GM19099 (cell line): ENCODE measurements at regions not wholly inside any gene's neighbourhood (a gene's known extent, or its start where the extent isn't known, plus 50 kb on each side); places are given as distances from the start of the nearest gene placed in this dataset.

Source experiments
- POLR2A ChIP-seq: IDR thresholded peaks from 3 replicates; pipeline ENCODE4 v1.6.1; 2011; ENCODE audit warnings: low read depth; ENCODE audit not compliant: insufficient read length; ENCODE audit errors: extremely low read depth

- TF ChIP-seq POLR2A, result no peak
Measured at GRCh38 chr10:108424656-108425055, 1260.2 kb upstream of the SORCS1 start.

- no peak for TF ChIP-seq POLR2A
Measured at GRCh38 chr10:108422286-108422685, 1257.8 kb upstream of the SORCS1 start.

GRCh38 chr10:108421266-108421665 lies 1256.8 kb upstream of the SORCS1 start:
- TF ChIP-seq POLR2A, result no peak

DNA sequence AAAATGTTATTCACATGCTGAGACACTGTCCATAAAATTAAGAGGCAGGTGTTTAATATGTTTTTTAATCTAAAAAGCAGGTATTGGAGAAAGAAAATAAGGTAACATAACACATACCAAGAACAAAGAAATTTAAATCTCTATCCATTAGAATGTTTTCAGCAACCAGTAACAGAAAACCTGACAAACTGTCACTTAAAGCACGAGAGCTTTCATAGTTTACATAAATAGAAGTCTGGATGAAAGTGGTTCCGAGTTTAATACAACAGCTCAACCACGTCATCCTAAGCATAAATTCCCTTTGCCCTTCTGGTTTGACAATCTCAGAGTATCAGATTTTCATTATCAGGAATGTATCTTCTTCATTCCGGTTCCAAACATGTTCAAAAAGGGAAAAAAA lies 1249.4 kb upstream of the SORCS1 start:
- TF ChIP-seq POLR2A, result no peak

DNA sequence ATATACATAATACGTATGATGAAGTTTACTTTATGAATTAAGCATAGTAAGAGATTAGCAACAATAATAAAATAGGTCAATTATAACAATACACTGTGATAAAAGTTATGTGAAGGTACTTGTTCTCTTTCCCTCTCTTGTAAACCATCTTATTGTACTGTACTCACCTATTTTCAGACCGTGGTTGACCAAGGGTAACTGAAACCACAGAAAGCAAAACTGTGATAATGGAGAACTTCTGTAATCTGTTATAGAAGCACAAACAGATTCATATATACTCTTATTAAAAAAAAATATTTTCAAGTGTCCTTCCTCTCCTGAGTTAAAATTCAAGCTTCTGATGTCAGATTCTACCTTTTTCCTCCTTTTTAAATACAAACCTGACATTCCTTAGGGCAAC lies 1247.8 kb upstream of the SORCS1 start:
- TF ChIP-seq POLR2A, result no peak

DNA sequence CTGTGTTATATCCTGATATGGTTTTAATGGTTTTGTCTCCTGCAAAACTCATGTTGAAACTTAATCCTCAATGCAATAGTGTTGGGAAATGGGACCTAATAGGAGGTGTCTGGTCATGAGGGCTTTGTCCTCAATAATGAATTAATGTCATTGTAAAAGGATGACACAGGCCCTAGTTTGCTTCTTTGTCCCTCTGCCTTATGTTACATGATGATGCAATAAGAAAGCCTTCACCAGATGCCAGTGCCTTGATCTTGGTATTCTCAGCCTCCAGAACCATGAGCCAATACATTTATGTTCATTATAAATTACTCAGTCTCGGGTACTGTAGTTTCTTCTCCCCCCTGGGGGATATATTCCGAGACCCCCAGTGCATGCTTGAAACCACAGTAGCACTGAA lies 1247.4 kb upstream of the SORCS1 start:
- no peak for TF ChIP-seq POLR2A

- no peak for TF ChIP-seq POLR2A
Measured at GRCh38 chr10:108411206-108411605, 1246.7 kb upstream of the SORCS1 start.

- TF ChIP-seq POLR2A, result no peak
Measured at GRCh38 chr10:108410236-108410635, 1245.7 kb upstream of the SORCS1 start.

DNA sequence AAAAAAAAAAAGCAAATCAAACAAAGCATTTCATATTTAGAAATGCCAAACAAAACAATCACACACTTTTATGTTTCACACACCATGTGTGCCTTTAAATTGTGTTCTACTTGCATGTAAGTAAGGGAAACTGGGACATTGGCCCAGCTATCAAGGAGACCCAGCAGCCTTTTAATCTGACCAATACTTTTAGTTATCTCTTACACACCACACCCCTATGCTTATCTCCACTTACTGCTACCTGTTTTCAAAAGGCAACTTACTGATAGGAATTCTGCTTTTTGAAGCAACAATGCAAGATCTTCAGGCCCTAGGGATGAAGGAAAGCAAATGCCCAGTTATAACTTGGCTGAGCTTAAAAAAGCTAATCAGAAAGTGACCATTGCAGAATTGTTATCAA lies 1244.8 kb upstream of the SORCS1 start:
- no peak for TF ChIP-seq POLR2A

DNA sequence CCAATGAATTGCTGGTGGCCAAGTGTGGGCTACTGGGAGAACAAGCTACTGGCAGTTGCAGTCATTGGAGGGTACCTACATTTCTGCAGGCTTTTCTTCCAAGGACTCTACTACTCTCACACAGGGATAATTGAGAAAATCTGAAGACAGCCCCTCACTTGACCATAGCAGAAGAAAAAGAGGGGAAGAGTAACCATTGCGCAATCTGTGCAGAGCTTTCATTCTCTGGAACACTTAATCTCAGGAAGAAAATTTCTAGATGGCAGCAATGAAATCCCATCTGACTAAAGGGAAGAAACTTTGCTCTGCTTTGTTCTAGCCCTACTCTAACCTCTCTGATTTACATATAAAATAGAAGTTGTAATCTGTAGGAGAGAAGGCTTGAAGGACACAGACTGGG lies 1239.6 kb upstream of the SORCS1 start:
- TF ChIP-seq POLR2A, result no peak

GRCh38 chr10:108399465-108399864 lies 1235.0 kb upstream of the SORCS1 start:
- no peak for TF ChIP-seq POLR2A

DNA sequence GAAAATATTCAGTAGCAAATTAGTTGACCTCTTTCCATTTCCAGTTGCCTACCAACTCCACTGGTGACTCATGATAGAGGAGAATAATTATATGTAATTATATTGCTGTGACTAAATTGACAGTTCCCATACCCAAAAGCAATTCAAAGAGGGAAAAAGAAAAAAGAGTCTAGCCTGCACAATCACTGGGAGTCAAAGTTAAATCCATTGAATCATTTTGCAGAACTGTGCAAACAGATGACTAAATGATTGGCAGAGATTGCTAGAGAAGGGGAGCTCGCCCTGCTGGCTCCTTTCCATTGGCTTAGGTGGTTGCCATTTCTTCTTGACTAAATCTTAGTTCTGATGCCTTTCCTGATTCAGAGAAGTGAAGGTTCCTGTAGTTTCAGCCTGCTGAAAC lies 1228.6 kb upstream of the SORCS1 start:
- TF ChIP-seq POLR2A, result no peak

- TF ChIP-seq POLR2A, result no peak
Measured at GRCh38 chr10:108392286-108392685, 1227.8 kb upstream of the SORCS1 start.

GRCh38 chr10:108388706-108389105 lies 1224.2 kb upstream of the SORCS1 start:
- TF ChIP-seq POLR2A, result no peak

DNA sequence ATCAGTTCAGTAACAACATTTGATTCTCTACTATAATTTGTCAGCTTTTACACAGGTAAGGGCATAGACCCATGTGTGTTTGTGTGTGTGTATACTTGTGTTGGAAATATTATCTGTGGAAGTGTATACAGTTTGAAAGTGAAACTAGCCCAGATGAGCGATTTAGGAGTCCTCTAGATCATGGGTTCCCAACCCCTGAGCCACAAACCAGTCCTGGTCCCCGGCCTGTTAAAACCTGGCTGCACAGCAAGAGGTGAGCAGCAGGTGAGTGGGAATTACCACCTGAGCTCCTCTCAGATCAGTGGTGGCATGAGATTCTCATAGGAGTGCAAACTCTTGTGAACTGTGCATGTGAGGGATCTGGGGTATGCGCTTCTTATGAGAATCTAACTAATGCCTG lies 1221.5 kb upstream of the SORCS1 start:
- no peak for TF ChIP-seq POLR2A

DNA sequence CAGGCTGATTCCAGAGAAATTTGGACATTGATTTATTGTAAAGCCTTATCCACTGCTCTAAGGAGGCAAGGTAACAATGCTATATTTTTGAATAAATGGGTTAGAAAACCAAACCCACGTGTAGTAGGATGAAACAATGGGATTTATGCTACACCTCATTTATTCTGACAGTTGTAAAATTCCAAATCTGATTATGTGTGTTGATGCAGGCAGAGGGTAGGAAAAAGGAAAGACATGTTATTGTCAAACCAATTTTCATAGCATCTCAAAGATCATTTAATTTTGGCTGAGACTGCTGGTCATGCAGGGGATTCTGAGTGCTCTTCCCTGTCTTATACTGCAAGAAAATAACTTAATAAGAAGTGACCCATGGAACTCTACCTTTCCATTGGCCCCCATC lies 1219.9 kb upstream of the SORCS1 start:
- no peak for TF ChIP-seq POLR2A

- TF ChIP-seq POLR2A, result no peak
Measured at GRCh38 chr10:108378779-108379178, 1214.3 kb upstream of the SORCS1 start.

DNA sequence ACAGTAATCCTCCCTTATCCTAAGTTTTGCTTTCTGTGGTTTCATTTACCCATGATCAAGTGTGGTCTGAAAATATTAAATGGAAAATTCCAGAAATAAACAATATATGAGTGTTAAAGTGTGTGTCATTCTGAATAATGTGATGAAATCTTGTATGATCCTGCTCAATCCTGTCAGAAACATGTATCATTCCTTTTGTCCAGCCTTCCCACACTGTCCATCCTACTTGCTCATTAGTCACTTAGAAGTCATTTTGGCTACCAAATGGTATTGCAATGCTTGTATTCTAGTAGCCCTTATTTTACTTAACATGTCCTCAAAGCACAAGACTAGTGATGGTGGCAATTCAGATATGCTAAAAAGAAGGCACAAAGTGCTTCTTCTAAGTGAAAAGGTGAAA lies 1211.2 kb upstream of the SORCS1 start:
- TF ChIP-seq POLR2A, result no peak
